ENCODE measurements at regions not wholly inside any gene's neighbourhood (a gene's known extent, or its start where the extent isn't known, plus 50 kb on each side); places are given as distances from the start of the nearest gene placed in this dataset.

GRCh38 chr13:109881961-109882558 lies 95.7 kb upstream of the IRS2 start:
- H2AFZ ChIP-seq (ENCODE audit: low read length), result 0 out of 2 replicates have a peak overlapping the region, but pooled peaks have one; percentile 44
- ChIA-PET CTCF (ENCODE audit: partially characterized antibody) (no interaction called here), POLR2A (ENCODE audit: partially characterized antibody) (no interaction called here)
- H4K8ac ChIP-seq (ENCODE audit: extremely low read depth, insufficient read depth, low read length), result no peak overlapping the region
- no peaks in the 10 kb centered on the region for H3K23me2 ChIP-seq (ENCODE audit: low read depth, low read length)
- H3K4me3 ChIP-seq (ENCODE audit: extremely low read depth in 1 of 4, insufficient read depth in 2 of 4, low read depth in 3 of 4, low read length in 4 of 4), result no peak overlapping the region
- H3K4me2 ChIP-seq (ENCODE audit: insufficient read depth in 1 of 2, low read depth in 2 of 2, low read length in 2 of 2), result no peak overlapping the region
- H2BK120ac ChIP-seq (replicated peaks; ENCODE audit: low read depth, low read length), result no peak overlapping the region
- H2BK5ac ChIP-seq (ENCODE audit: low read depth, low read length), result no peak overlapping the region
- no peaks in the 10 kb centered on the region for H3K36me3 ChIP-seq (ENCODE audit: control insufficient read depth in 2 of 4, insufficient read depth in 4 of 4, low read length in 3 of 4)
- no peak overlapping the region for H3K27ac ChIP-seq (ENCODE audit: low read depth, low read length)
- no peak overlapping the region for H3K14ac ChIP-seq (ENCODE audit: insufficient read length)
- H4K20me1 ChIP-seq (replicated peaks in 1 of 2; ENCODE audit: control insufficient read depth in 1 of 2, insufficient read depth in 2 of 2, low read length in 2 of 2), result no peaks in the 10 kb centered on the region
- no peaks in the 10 kb centered on the region; the same call in 1 of the 2 replicates for H3K79me1 ChIP-seq (ENCODE audit: low read depth, low read length)
- 90% methylated on average over 14 of the region's 14 CpGs; no CpG with 5 or more reads in 1 of the 2 experiments for WGBS, 2 experiments (ENCODE audit: extremely low coverage in 1 of 2, insufficient coverage in 1 of 2, insufficient read length in 1 of 2, insufficient replicate concordance in 2 of 2, low coverage in 1 of 2, low lambda C conversion rate in 2 of 2, missing lambda C conversion rate in 1 of 2)
- H2AK5ac ChIP-seq (ENCODE audit: low read depth, low read length), result no peak overlapping the region
- H3K56ac ChIP-seq (replicated peaks; ENCODE audit: insufficient read length, low read depth, low read length), result no peak overlapping the region
- no peak overlapping the region for H2BK15ac ChIP-seq (ENCODE audit: low read length)
- no peak overlapping the region for H2BK20ac ChIP-seq (ENCODE audit: low read length)
- no peaks in the 10 kb centered on the region for H3K79me2 ChIP-seq (ENCODE audit: control insufficient read depth in 1 of 2, insufficient read depth in 2 of 2, low read length in 2 of 2)
- TF ChIP-seq SUZ12 (IDR thresholded peaks at IDR 0.05; ENCODE audit: low read length) (no peak), EGR1 (IDR thresholded peaks at IDR 0.05; ENCODE audit: borderline replicate concordance, low read depth, low read length) (no peak), BCL11A (IDR thresholded peaks at IDR 0.05; ENCODE audit: low read depth in 2 of 2, low read length in 2 of 2) (no peak), SIN3A (conservative IDR thresholded peaks at IDR 0.05 in 1 of 2, IDR thresholded peaks at IDR 0.05 in 1 of 2; ENCODE audit: low read depth in 1 of 2, low read length in 2 of 2) (no peak), ASH2L (IDR thresholded peaks at IDR 0.05; ENCODE audit: low read length) (no peak), NANOG (IDR thresholded peaks at IDR 0.05; ENCODE audit: insufficient read depth, low read depth, low read length, poor library complexity, severe bottlenecking) (no peak), HDAC6 (IDR thresholded peaks at IDR 0.05; ENCODE audit: low read depth, low read length) (no peak), CHD2 (IDR thresholded peaks at IDR 0.05; ENCODE audit: low read length) (no peak)
- TF ChIP-seq, protein P1, sequence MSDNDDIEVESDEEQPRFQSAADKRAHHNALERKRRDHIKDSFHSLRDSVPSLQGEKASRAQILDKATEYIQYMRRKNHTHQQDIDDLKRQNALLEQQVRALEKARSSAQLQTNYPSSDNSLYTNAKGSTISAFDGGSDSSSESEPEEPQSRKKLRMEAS (IDR thresholded peaks at IDR 0.05), result no peak
- H4K91ac ChIP-seq (replicated peaks; ENCODE audit: insufficient read length, low read length), result no peak overlapping the region
- DNase-seq (ENCODE audit: low read depth in 1 of 2, low spot score in 2 of 2) (no peak), FAIRE-seq (no peak)
- no peak overlapping the region for H3K9ac ChIP-seq (replicated peaks in 1 of 4; ENCODE audit: extremely low read depth in 1 of 4, low read depth in 3 of 4, low read length in 3 of 4)
- H3K4ac ChIP-seq (replicated peaks; ENCODE audit: insufficient read length, low read depth, low read length), result no peak overlapping the region
- no peaks in the 10 kb centered on the region for H3K4me1 ChIP-seq (replicated peaks in 1 of 4; ENCODE audit: control insufficient read depth in 3 of 4, insufficient read depth in 4 of 4, low read length in 3 of 4)
- no peaks in the 10 kb centered on the region for H3K9me3 ChIP-seq (ENCODE audit: insufficient read depth in 2 of 2, low read depth in 1 of 2, low read length in 1 of 2)
- H2BK12ac ChIP-seq (ENCODE audit: low read depth, low read length), result no peak overlapping the region
- no peak overlapping the region for H3K23ac ChIP-seq (ENCODE audit: insufficient read length)
- H3K18ac ChIP-seq (ENCODE audit: extremely low read depth, low read length), result no peak overlapping the region
- H4K5ac ChIP-seq (ENCODE audit: insufficient read length, low read depth, low read length), result no peak overlapping the region
- H3K27me3 ChIP-seq (replicated peaks in 1 of 4; ENCODE audit: control insufficient read depth in 3 of 4, extremely low read depth in 1 of 4, insufficient read depth in 3 of 4, low read length in 3 of 4), result no peaks in the 10 kb centered on the region

All from H1 (cell line).